Keratinocyte (primary cell): ENCODE measurements at regions not wholly inside any gene's neighbourhood (a gene's known extent, or its start where the extent isn't known, plus 50 kb on each side); places are given as distances from the start of the nearest gene placed in this dataset.

ENCODE experiments used
- DNase-seq: peaks from one replicate; pipeline ENCODE4 v3.0.0-alpha.2; 2011; ENCODE audit warnings: low read depth, missing footprints, low spot score
- FAIRE-seq: peaks from 2 replicates; lab custom pipeline; 2011; peaks lifted over from hg19 to GRCh38; lab: Jason Lieb, UNC
- H2AFZ ChIP-seq: 2 replicates; pipeline ENCODE4 v1.6.0; 2012; ENCODE audit warnings: low read length, control low read depth, inconsistent platforms; ENCODE audit not compliant: control insufficient read depth
- H3K27ac ChIP-seq: 2 replicates; pipeline ENCODE4 v1.5.1; 2011; ENCODE audit warnings: low read length; ENCODE audit not compliant: control insufficient read depth, insufficient read depth
- H3K27me3 ChIP-seq: 3 replicates; pipeline ENCODE4 v1.6.0; 2011; ENCODE audit warnings: low read length; ENCODE audit not compliant: control insufficient read depth, insufficient read depth; ENCODE audit errors: extremely low read depth
- H3K36me3 ChIP-seq, 2 experiments: 2 replicates in 1 of 2; 3 replicates in 1 of 2; pipeline ENCODE4 v1.5.1; 2011; ENCODE audit warnings: low read length in 2 of 2, mild to moderate bottlenecking in 1 of 2; ENCODE audit not compliant: control insufficient read depth in 2 of 2, insufficient read depth in 2 of 2; ENCODE audit errors: extremely low read depth in 1 of 2
- H3K4me1 ChIP-seq: 3 replicates; pipeline ENCODE4 v1.5.1; 2011; ENCODE audit warnings: low read length; ENCODE audit not compliant: control insufficient read depth, insufficient read depth; ENCODE audit errors: extremely low read depth
- H3K4me2 ChIP-seq: 3 replicates; pipeline ENCODE4 v1.6.0; 2011; ENCODE audit warnings: low read depth, low read length; ENCODE audit not compliant: control insufficient read depth, insufficient read depth; ENCODE audit errors: extremely low read depth
- H3K4me3 ChIP-seq, 3 experiments: fragments of 200-600 bp in 1 of 3; sonication (generic) in 1 of 3; 2 replicates in 2 of 3; 3 replicates in 1 of 3; pipeline ENCODE4 v1.5.1; 2011 to 2016; ENCODE audit warnings: low read length in 3 of 3, mild to moderate bottlenecking in 3 of 3, control low read depth in 2 of 3, inconsistent platforms in 1 of 3, low read depth in 1 of 3, mixed read lengths in 1 of 3, mixed run types in 1 of 3, moderate library complexity in 1 of 3; ENCODE audit not compliant: control insufficient read depth in 2 of 3, insufficient read depth in 2 of 3; ENCODE audit errors: extremely low read depth in 1 of 3
- H3K79me2 ChIP-seq: 2 replicates; pipeline ENCODE4 v1.6.0; 2012; ENCODE audit warnings: low read length; ENCODE audit not compliant: control insufficient read depth, insufficient read depth
- H3K9ac ChIP-seq: 3 replicates; pipeline ENCODE4 v1.6.0; 2011; ENCODE audit warnings: low read length; ENCODE audit not compliant: control insufficient read depth, insufficient read depth; ENCODE audit errors: extremely low read depth
- H3K9me1 ChIP-seq: 3 replicates; pipeline ENCODE4 v1.6.0; 2011; ENCODE audit warnings: low read length; ENCODE audit not compliant: control insufficient read depth, insufficient read depth; ENCODE audit errors: extremely low read depth
- H3K9me3 ChIP-seq: 2 replicates; pipeline ENCODE4 v1.5.1; 2012; ENCODE audit warnings: low read depth, low read length; ENCODE audit not compliant: control insufficient read depth
- H4K20me1 ChIP-seq: 3 replicates; pipeline ENCODE4 v1.6.0; 2011; ENCODE audit warnings: low read length; ENCODE audit not compliant: control insufficient read depth, insufficient read depth; ENCODE audit errors: extremely low read depth
- CTCF ChIP-seq, 3 experiments: IDR thresholded peaks in 1 of 3; conservative IDR thresholded peaks in 1 of 3; optimal IDR thresholded peaks in 1 of 3; 2 replicates in 2 of 3; 3 replicates in 1 of 3; pipeline versions ENCODE3 to v1.5.1; 2011; ENCODE audit warnings: low read length in 3 of 3, mild to moderate bottlenecking in 3 of 3, moderate library complexity in 2 of 3, control low read depth in 1 of 3, inconsistent platforms in 1 of 3; ENCODE audit not compliant: insufficient read depth in 2 of 3; ENCODE audit errors: extremely low read depth in 1 of 3
- EZH2 ChIP-seq: IDR thresholded peaks from one replicate; pipeline ENCODE4 v1.6.1; 2012; ENCODE audit warnings: inconsistent platforms, mild to moderate bottlenecking, low read length, moderate library complexity
- dilution Hi-C: fragments of 300-500 bp; cut with MboI; formaldehyde crosslinking; loops from one replicate; pipeline ENCODE4 v1.7.0; 2020; ENCODE audit warnings: low sequenced_read_pairs; ENCODE audit not compliant: extremely low pct_ligation_motif_present

GRCh38 chr3:124088801-124089200, 96.9 kb upstream of the ROPN1 start:
- H3K9me3 ChIP-seq, result no peaks in the 10 kb centered on the region
- no peaks in the 10 kb centered on the region for H3K9me1 ChIP-seq
- peaks cover 29% of the 10 kb centered on the region for H3K27me3 ChIP-seq
- TF ChIP-seq CTCF (optimal IDR thresholded peaks at IDR 0.05 in 1 of 3, IDR thresholded peaks at IDR 0.05 in 1 of 3, conservative IDR thresholded peaks at IDR 0.05 in 1 of 3; ENCODE audit: extremely low read depth in 1 of 3, insufficient read depth in 2 of 3, low read length in 3 of 3), result no peak
- TF ChIP-seq EZH2, result no peak
- H3K27ac ChIP-seq, result no peak overlapping the region
- no peak overlapping the region for H3K9ac ChIP-seq
- H3K4me3 ChIP-seq, result no peak overlapping the region
- no peaks in the 10 kb centered on the region for H4K20me1 ChIP-seq
- dilution Hi-C loops, result no loop called here
- H2AFZ ChIP-seq, result no peak overlapping the region
- DNase-seq (no peak), FAIRE-seq (no peak)
- no peak overlapping the region for H3K4me2 ChIP-seq
- H3K36me3 ChIP-seq, result no peaks in the 10 kb centered on the region
- H3K79me2 ChIP-seq, result no peaks in the 10 kb centered on the region
- H3K4me1 ChIP-seq, result no peaks in the 10 kb centered on the region

DNA sequence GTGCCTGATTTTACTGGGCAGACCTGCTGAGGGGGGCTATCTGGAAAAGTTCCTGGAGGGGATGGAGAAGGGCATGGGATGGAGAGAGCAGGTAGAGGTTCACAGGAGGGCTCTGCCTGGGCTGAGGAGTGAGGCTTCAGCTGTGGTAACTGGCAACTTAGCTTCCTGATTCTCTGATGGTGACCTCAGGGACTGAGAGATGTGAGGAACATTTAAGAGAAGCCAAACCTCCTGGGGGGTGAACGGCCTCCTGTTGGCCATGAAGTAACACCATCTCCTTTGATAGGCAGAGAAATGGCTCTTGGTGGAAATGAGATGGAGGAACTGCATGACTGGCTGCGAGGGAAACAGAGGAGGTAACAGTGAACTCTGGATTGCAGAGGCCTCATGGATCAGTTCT, 97.3 kb upstream of the ROPN1 start:
- Histone ChIP-seq H4K20me1 (no peaks in the 10 kb centered on the region), H3K4me1 (no peaks in the 10 kb centered on the region), H3K9ac (no peak overlapping the region), H3K4me2 (no peak overlapping the region), H3K9me1 (no peaks in the 10 kb centered on the region), H3K27ac (no peak overlapping the region), H3K79me2 (no peaks in the 10 kb centered on the region), H3K4me3 (no peak overlapping the region), H3K27me3 (peaks cover 26% of the 10 kb centered on the region), H3K36me3 (no peaks in the 10 kb centered on the region), H3K9me3 (no peaks in the 10 kb centered on the region), H2AFZ (no peak overlapping the region)
- dilution Hi-C loops, result no loop called here
- TF ChIP-seq EZH2 (no peak), CTCF (optimal IDR thresholded peaks at IDR 0.05 in 1 of 3, IDR thresholded peaks at IDR 0.05 in 1 of 3, conservative IDR thresholded peaks at IDR 0.05 in 1 of 3; ENCODE audit: extremely low read depth in 1 of 3, insufficient read depth in 2 of 3, low read length in 3 of 3) (no peak)
- DNase-seq (no peak), FAIRE-seq (no peak)
